CD4-positive, alpha-beta T cell (primary cell): ENCODE measurements at regions not wholly inside any gene's neighbourhood (a gene's known extent, or its start where the extent isn't known, plus 50 kb on each side); places are given as distances from the start of the nearest gene placed in this dataset.
"Not testable (repeated sequence)": the region's sequence is repeated elsewhere in the genome, so short reads cannot be mapped to it uniquely, and the experiment has no call there.

Experiments
- ATAC-seq: fragments of 200-7000 bp; cut with Tn5 transposase; one replicate; pipeline ENCODE4 v1.10.0; 2022; ENCODE audit warnings: mild to moderate bottlenecking; ENCODE audit not compliant: poor library complexity
- CTCF ChIA-PET: fragments of 350-600 bp; sonication (Branson Sonifier 250); formaldehyde crosslinking; loops from one replicate; lab custom pipeline; 2021; ENCODE audit warnings: antibody characterized with exemption, inconsistent platforms; lab: Charles Lee
- POLR2A ChIA-PET: fragments of 350-600 bp; sonication (Branson Sonifier 250); formaldehyde crosslinking; loops from one replicate; lab custom pipeline; 2021; ENCODE audit warnings: antibody characterized with exemption, inconsistent platforms; lab: Charles Lee
- DNase-seq, 14 experiments: peaks; one replicate each; pipeline ENCODE4 v3.0.0-alpha.2; 2013 to 2020; ENCODE audit warnings: mixed read lengths in 2 of 14
- H3K27ac ChIP-seq, 2 donors: one replicate each; pipeline versions ENCODE4 v1.5.1 to v1.7.0; 2013; ENCODE audit warnings: low read length in 2 of 2, low read depth in 1 of 2, mild to moderate bottlenecking in 1 of 2
- H3K27me3 ChIP-seq, 2 experiments: 1 replicate in 1 of 2; 2 replicates in 1 of 2; pipeline versions ENCODE4 v1.6.1 to v1.7.0; 2013; ENCODE audit warnings: low read length in 2 of 2, control low read depth in 1 of 2, mild to moderate bottlenecking in 1 of 2, moderate library complexity in 1 of 2; ENCODE audit not compliant: insufficient read depth in 2 of 2, control insufficient read depth in 1 of 2
- H3K36me3 ChIP-seq: one replicate; pipeline ENCODE4 v1.6.1; 2013; ENCODE audit warnings: low read length, control low read depth; ENCODE audit not compliant: insufficient read depth
- H3K4me1 ChIP-seq: one replicate; pipeline ENCODE4 v1.6.1; 2013; ENCODE audit warnings: low read length, control low read depth; ENCODE audit not compliant: insufficient read depth
- H3K4me3 ChIP-seq: one replicate; pipeline ENCODE4 v1.5.1; 2013; ENCODE audit warnings: mild to moderate bottlenecking, low read length, moderate library complexity
- H3K9me3 ChIP-seq, 2 experiments: 1 replicate in 1 of 2; 2 replicates in 1 of 2; pipeline versions ENCODE4 v1.6.1 to v1.7.0; 2013; ENCODE audit warnings: low read length in 2 of 2, mild to moderate bottlenecking in 2 of 2, control low read depth in 1 of 2, moderate library complexity in 1 of 2; ENCODE audit not compliant: control insufficient read depth in 1 of 2, insufficient read depth in 1 of 2
- H3K27ac Mint-ChIP-seq: one replicate; pipeline ENCODE4 v1.8.0; 2020; ENCODE audit warnings: mixed read lengths
- H3K27me3 Mint-ChIP-seq: one replicate; pipeline ENCODE4 v1.8.0; 2021; ENCODE audit warnings: mixed read lengths
- H3K36me3 Mint-ChIP-seq: one replicate; pipeline ENCODE4 v1.8.0; 2021; ENCODE audit warnings: low read depth, mixed read lengths
- H3K4me1 Mint-ChIP-seq: one replicate; pipeline ENCODE4 v1.8.0; 2021; ENCODE audit warnings: low read depth, mixed read lengths
- H3K4me3 Mint-ChIP-seq: one replicate; pipeline ENCODE4 v1.8.0; 2020; ENCODE audit warnings: mild to moderate bottlenecking, mixed read lengths
- H3K9me3 Mint-ChIP-seq: one replicate; pipeline ENCODE4 v1.8.0; 2020; ENCODE audit warnings: mixed read lengths
- intact Hi-C, 2 experiments: fragments of 100-400 bp; cut with DNase I in 1 of 2; cut with micrococcal nuclease in 1 of 2; formaldehyde crosslinking; loops; one replicate each; pipeline versions ENCODE4 v1.15.1 to v1.9.0; 2023 to 2025; cut with DNase I, micrococcal nuclease
- TF ChIP-seq, protein P1 (sequence below): fragments of 200-600 bp; IDR thresholded peaks from one replicate; pipeline ENCODE4 v1.8.0; 2022; ENCODE audit warnings: antibody characterized with exemption, mild to moderate bottlenecking

DNA sequence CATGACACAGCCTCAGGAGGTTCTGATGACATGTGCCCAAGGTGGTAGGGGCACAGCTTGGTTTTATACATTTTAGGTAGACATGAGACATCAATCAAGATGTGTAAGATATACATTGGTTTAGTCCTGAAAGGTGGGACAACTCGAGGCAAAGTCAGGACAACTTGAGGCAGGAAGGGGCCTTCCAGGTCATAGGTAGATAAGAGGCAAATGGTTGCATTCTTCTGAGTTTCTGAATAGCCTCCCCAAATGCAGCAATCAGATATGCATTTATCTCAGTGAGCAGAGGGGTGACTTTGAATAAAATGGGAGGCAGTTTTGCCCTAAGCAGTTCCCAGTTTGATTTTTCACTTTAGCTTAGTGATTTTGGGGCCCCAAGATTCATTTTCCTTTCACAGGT lies 91.6 kb downstream of the CHCHD4 start:
- no peak overlapping the region for H3K4me3 ChIP-seq
- peaks cover 10% of the 10 kb centered on the region for H3K27me3 Mint-ChIP-seq
- no peak overlapping the region for H3K4me3 Mint-ChIP-seq
- H3K9me3 ChIP-seq, result peaks cover 8 to 27% of the 10 kb centered on the region in 2 experiments
- no peaks in the 10 kb centered on the region for H3K4me1 Mint-ChIP-seq
- no peaks in the 10 kb centered on the region for H3K36me3 ChIP-seq
- CTCF ChIA-PET, result no interaction called here
- intact Hi-C loops, result no loop called here
- peaks cover 11% of the 10 kb centered on the region for H3K9me3 Mint-ChIP-seq
- no peak overlapping the region for H3K27ac ChIP-seq
- POLR2A ChIA-PET, result no interaction called here
- H3K4me1 ChIP-seq, result no peaks in the 10 kb centered on the region
- ATAC-seq (no peak), DNase-seq (no peak)
- H3K36me3 Mint-ChIP-seq, result no peaks in the 10 kb centered on the region
- TF ChIP-seq, protein P1, sequence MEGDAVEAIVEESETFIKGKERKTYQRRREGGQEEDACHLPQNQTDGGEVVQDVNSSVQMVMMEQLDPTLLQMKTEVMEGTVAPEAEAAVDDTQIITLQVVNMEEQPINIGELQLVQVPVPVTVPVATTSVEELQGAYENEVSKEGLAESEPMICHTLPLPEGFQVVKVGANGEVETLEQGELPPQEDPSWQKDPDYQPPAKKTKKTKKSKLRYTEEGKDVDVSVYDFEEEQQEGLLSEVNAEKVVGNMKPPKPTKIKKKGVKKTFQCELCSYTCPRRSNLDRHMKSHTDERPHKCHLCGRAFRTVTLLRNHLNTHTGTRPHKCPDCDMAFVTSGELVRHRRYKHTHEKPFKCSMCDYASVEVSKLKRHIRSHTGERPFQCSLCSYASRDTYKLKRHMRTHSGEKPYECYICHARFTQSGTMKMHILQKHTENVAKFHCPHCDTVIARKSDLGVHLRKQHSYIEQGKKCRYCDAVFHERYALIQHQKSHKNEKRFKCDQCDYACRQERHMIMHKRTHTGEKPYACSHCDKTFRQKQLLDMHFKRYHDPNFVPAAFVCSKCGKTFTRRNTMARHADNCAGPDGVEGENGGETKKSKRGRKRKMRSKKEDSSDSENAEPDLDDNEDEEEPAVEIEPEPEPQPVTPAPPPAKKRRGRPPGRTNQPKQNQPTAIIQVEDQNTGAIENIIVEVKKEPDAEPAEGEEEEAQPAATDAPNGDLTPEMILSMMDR, result no peak
- no peaks in the 10 kb centered on the region for H3K27me3 ChIP-seq
- no peak overlapping the region for H3K27ac Mint-ChIP-seq

DNA sequence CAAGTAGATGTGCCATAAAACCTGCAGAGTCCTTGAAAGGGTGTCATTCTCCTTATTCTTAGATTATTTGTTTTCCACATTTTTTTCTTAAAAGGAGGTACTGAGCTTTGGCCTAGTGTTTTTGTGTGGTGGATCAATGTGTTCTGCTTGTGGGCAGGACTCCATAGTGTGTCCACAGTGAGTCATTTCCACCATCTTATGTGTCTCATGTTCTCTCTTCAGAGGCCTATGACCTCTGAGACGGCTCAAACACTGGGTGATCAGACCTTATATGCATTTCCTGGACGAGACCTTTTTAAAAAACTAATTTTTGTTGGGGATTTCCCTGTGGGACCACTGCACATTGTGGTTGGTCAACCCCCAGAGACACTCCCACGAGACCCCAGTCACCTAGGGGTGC lies 93.4 kb downstream of the CHCHD4 start:
- peaks cover under 1 to 15% of the 10 kb centered on the region in 2 experiments for H3K9me3 ChIP-seq
- peaks cover 10% of the 10 kb centered on the region for H3K27me3 Mint-ChIP-seq
- H3K27me3 ChIP-seq, result no peaks in the 10 kb centered on the region
- H3K36me3 Mint-ChIP-seq, result no peaks in the 10 kb centered on the region
- no peak overlapping the region for H3K27ac Mint-ChIP-seq
- no peaks in the 10 kb centered on the region for H3K36me3 ChIP-seq
- intact Hi-C loops, result no loop called here
- H3K27ac ChIP-seq, result no peak overlapping the region
- H3K4me3 Mint-ChIP-seq, result no peak overlapping the region
- H3K4me3 ChIP-seq, result no peak overlapping the region
- TF ChIP-seq, protein P1, result no peak
- no peak for DNase-seq
- ChIA-PET POLR2A (no interaction called here), CTCF (no interaction called here)
- H3K4me1 Mint-ChIP-seq, result no peaks in the 10 kb centered on the region
- no peak for ATAC-seq
- no peaks in the 10 kb centered on the region for H3K4me1 ChIP-seq
- H3K9me3 Mint-ChIP-seq, result peaks cover 12% of the 10 kb centered on the region

DNA sequence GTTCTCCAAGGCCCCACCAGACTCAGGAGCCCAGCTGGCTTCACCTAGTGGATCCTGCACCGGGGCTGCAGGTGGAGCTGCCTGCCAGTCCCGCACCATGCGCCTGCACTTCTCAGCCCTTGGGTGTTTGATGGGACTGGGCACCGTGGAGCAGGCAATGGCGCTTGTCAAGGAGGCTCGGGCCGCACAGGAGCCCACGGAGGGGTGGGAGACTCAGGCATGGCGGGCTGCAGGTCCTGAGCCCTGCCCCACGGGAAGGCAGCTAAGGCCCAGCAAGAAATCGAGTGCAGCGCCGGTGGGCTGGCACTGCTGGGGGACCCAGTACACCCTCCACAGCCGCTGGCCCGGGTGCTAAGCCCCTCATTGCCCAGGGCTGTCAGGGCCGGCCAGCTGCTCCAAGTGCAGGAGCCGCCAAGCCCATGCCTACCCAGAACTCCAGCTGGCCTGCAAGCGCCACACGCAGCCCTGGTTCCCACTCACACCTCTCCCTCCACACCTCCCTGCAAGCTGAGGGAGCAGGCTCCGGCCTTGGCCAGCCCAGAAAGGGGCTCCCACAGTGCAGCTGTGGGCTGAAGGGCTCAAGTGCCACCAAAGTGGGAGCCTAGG lies 95.2 kb downstream of the CHCHD4 start:
- DNase-seq, H3K27ac ChIP-seq, H3K9me3 Mint-ChIP-seq, H3K27ac Mint-ChIP-seq, H3K4me3 ChIP-seq, CTCF ChIA-PET, H3K4me3 Mint-ChIP-seq, ATAC-seq, H3K36me3 Mint-ChIP-seq, H3K36me3 ChIP-seq, H3K4me1 ChIP-seq, intact Hi-C loops, H3K27me3 ChIP-seq, H3K4me1 Mint-ChIP-seq, H3K9me3 ChIP-seq: not testable (repeated sequence)
- peaks cover 10% of the 10 kb centered on the region for H3K27me3 Mint-ChIP-seq
- POLR2A ChIA-PET, result interaction anchor here (0.6 kb wide), 1 partner anchor 868 kb away, joined by 3 read pairs; no protein-coding TSS in a partner anchor

DNA sequence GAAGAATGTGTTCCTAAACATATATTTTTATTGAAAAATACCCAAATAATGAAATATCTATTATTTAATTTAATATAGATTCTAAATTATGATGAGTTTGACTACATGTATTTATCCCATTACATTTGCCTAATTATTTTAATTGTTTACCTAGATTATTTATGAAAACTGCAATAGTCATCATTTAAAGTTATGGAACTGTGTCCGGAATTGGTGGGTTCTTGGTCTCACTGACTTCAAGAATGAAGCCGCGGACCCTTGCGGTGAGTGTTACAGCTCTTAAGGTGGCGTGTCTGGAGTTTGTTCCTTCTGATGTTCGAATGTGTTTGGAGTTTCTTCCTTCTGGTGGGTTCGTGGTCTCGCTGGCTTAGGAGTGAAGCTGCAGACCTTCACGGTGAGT lies 96.5 kb downstream of the CHCHD4 start:
- H3K36me3 ChIP-seq, H3K4me3 Mint-ChIP-seq, H3K4me1 Mint-ChIP-seq, H3K36me3 Mint-ChIP-seq, intact Hi-C loops, H3K27ac Mint-ChIP-seq, H3K27ac ChIP-seq, POLR2A ChIA-PET, ATAC-seq, H3K27me3 ChIP-seq, H3K4me3 ChIP-seq, H3K4me1 ChIP-seq, CTCF ChIA-PET, DNase-seq: not testable (repeated sequence)
- Mint-ChIP-seq H3K27me3 (peaks cover 18% of the 10 kb centered on the region), H3K9me3 (peaks cover 11% of the 10 kb centered on the region)
- H3K9me3 ChIP-seq, result peaks cover 7 to 15% of the 10 kb centered on the region in 2 experiments
